Mucosa of descending colon (tissue), 3 donors: ENCODE measurements at regions not wholly inside any gene's neighbourhood (a gene's known extent, or its start where the extent isn't known, plus 50 kb on each side); places are given as distances from the start of the nearest gene placed in this dataset.
A peak's percentile ranks its signal among the peaks of the same experiment; 100 is the strongest.

Source experiments
- ATAC-seq: fragments of 200-7000 bp; cut with Tn5 transposase; one replicate; pipeline ENCODE4 v1.9.1; 2020; ENCODE audit warnings: mild to moderate bottlenecking, moderate library complexity
- DNase-seq, 3 donors: peaks; one replicate each; pipeline ENCODE4 v3.0.0-alpha.2; 2020
- H3K36me3 ChIP-seq: fragments of 200-600 bp; one replicate; pipeline ENCODE4 v1.8.0; 2021; ENCODE audit warnings: low read depth, mild to moderate bottlenecking
- H3K4me1 ChIP-seq: fragments of 200-600 bp; one replicate; pipeline ENCODE4 v1.8.0; 2021; ENCODE audit warnings: low read depth, mild to moderate bottlenecking
- H3K4me3 ChIP-seq: fragments of 200-600 bp; one replicate; pipeline ENCODE4 v1.8.0; 2021; ENCODE audit warnings: mild to moderate bottlenecking
- H3K9me3 ChIP-seq: fragments of 200-600 bp; one replicate; pipeline ENCODE4 v1.8.0; 2021; ENCODE audit warnings: mild to moderate bottlenecking
- CTCF ChIP-seq: fragments of 200-600 bp; IDR thresholded peaks from one replicate; pipeline ENCODE4 v1.8.0; 2022; ENCODE audit warnings: antibody characterized with exemption, mild to moderate bottlenecking
- intact Hi-C, 2 donors: fragments of 100-400 bp; cut with DNase I in 1 of 2; cut with micrococcal nuclease in 1 of 2; formaldehyde crosslinking; loops; one replicate each; pipeline versions ENCODE4 v1.11.0 to v1.11.1; 2022; cut with DNase I, micrococcal nuclease
- donor health status: DM: no; HTN: no; CAD: no; lungs with moderate emphysema.
- donor health status: DM: no; HTN: no; CAD: no.
- donor health status: DM: no; HTN: yes; CAD: no.

DNA sequence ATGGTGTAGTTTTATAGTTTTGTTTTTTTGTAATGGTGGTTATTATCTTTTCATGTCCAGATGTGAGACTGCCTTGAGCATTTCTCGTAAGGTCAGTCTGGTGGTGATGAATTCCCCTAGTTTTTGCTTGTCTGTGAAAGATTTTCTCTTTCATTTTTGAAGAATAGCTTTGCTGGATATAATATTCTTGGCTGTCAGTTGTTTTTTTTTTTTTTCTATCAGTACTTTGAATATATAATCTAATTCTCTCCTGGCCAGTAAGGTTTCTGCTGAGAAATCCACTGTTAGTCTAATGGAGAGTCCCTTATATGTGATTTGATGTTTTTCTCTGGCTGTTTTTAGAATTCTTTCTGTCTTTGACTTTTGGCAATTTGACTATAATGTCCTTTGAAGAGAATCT, 106.9 kb downstream of the CARTPT start:
- H3K4me1 ChIP-seq, result no peaks in the 10 kb centered on the region
- H3K9me3 ChIP-seq, result peaks cover 19% of the 10 kb centered on the region
- intact Hi-C loops, result no loop called here
- no peak overlapping the region for H3K4me3 ChIP-seq
- ATAC-seq (no peak), DNase-seq (no peak)
- H3K36me3 ChIP-seq, result no peaks in the 10 kb centered on the region
- TF ChIP-seq CTCF, result no peak

DNA sequence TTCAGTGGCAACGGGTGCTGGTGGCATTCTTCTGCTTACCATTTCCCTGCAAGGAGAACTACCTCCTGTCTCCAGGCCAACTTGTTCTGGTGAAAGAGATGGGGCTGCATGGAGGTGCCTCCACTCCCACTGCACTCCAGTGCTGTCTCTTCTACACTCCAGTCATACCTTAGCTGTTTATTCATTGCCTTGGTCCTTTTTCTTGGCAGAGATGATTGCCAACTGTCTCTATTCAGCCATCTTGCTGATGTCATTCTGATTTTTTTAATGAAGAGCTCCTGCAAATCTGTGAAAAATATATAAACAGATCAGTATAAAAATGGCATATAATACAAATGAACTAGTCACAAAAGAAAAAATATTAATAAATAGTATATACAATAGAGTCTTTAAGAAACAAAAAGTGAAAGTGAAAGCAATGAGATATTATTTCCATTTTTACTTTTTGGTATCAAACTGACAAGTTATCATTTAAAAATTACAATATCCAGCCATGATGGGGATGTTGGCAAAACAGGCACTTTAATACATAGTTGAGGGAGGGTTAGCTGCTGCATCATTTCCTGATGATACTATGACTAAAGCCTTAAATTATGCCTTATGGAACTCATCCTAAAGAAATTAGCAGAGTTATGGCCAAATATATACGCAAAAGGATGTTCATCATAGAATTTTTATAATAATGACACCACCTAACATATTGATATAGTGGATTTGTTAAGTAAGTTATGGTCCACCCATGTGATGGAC, 109.4 kb downstream of the CARTPT start:
- H3K4me1 ChIP-seq, result no peaks in the 10 kb centered on the region
- peaks cover 19% of the 10 kb centered on the region for H3K9me3 ChIP-seq

DNA sequence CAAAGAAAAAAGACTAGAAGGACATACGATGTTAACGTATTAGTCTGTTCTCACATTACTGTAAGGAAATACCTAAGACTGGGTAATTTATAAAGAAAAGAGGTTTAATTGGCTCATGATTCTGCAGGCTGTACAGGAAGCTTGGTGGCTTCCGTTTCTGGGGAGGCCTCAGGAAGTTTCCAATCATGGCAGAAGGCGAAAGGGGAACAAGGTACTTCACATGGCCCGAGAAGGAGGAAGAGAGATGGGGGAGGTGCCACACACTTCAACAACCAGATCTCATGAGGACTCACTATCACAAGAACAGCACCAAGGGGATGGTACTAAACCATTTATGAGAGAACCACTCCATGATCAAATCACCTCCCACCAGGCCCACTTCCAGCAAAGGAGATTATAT, 110.1 kb downstream of the CARTPT start:
- no peaks in the 10 kb centered on the region for H3K4me1 ChIP-seq
- no peak for ATAC-seq
- no peak for DNase-seq
- H3K36me3 ChIP-seq, result no peaks in the 10 kb centered on the region
- peaks cover 19% of the 10 kb centered on the region for H3K9me3 ChIP-seq
- no peak for TF ChIP-seq CTCF
- intact Hi-C loops, result no loop called here
- no peak overlapping the region for H3K4me3 ChIP-seq

More for the DNA sequence above, 109.4 kb downstream of the CARTPT start:
- DNase-seq (no peak), ATAC-seq (no peak)
- no peak overlapping the region for H3K4me3 ChIP-seq
- intact Hi-C loops, result no loop called here
- H3K36me3 ChIP-seq, result no peaks in the 10 kb centered on the region
- TF ChIP-seq CTCF, result no peak

GRCh38 chr5:71830681-71831539, 111.8 kb downstream of the CARTPT start:
- H3K9me3 ChIP-seq, result peaks cover 17% of the 10 kb centered on the region
- ATAC-seq (no peak), DNase-seq (peak in 2 of 3 donors; percentile 49 to 53)
- H3K36me3 ChIP-seq, result no peaks in the 10 kb centered on the region
- no peaks in the 10 kb centered on the region for H3K4me1 ChIP-seq
- intact Hi-C loops, result no loop called here
- no peak overlapping the region for H3K4me3 ChIP-seq
- no peak for TF ChIP-seq CTCF

DNA sequence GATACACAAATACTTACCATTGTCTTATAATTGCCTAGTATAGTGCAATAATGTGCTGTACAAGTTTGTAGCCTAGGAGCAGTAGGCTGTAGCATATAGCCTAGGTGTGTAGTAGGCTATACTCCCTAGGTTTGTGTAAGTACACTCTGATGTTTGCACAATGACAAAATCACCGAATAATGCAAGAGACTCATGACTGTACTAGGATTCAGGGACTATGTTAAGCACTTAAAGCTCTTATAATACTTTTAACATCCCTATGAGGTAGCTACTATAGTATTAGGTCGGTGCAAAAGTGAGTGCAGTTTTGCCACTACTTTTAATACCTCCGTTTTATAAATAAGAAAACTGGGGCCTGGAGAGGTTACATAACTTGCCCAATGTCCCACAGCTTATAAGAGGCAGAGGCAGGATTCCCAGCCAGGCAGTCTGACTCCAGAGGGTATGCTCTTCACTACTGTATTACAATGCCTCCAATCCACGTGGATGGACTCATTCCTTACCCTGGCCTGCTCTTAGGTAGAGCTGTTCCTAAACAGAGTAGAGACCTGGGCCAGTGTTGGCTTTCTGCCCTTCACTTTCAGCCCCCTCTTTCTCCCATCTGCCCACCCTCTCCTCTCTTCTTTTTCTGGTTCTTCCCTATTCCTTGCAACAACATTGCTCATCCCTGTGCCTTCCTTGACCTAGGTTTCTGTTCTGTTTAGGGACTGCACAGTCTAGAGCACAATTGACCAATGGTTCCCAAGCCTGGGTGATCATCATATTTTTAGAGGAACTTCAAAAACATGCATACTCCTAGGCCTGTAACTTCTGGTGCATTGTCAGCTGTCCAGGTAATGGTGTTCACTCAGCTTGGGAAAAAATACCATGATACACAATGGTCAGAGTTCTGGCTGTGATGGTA, 114.0 kb downstream of the CARTPT start:
- H3K9me3 ChIP-seq, result no peaks in the 10 kb centered on the region
- no peak for ATAC-seq
- no peaks in the 10 kb centered on the region for H3K4me1 ChIP-seq
- H3K4me3 ChIP-seq, result no peak overlapping the region
- H3K36me3 ChIP-seq, result no peaks in the 10 kb centered on the region
- intact Hi-C loops, result no loop called here
- no peak for TF ChIP-seq CTCF
- DNase-seq, result no peak
